SK-N-SH treated with all-trans-retinoic acid at 6 μM for 48 hours (cell line): ENCODE measurements at regions not wholly inside any gene's neighbourhood (a gene's known extent, or its start where the extent isn't known, plus 50 kb on each side); places are given as distances from the start of the nearest gene placed in this dataset.

Experiments
- ARNTL ChIP-seq: fragments of 450-650 bp; formaldehyde crosslinking; IDR thresholded peaks from 2 replicates; pipeline ENCODE4 v1.5.0; 2020; ENCODE audit warnings: low read depth, mild to moderate bottlenecking, moderate library complexity, borderline replicate concordance
- BACH2 ChIP-seq: fragments of 250-450 bp; sonication (Bioruptor Pico); IDR thresholded peaks from 2 replicates; pipeline ENCODE4 v1.9.0; 2021; ENCODE audit warnings: mild to moderate bottlenecking, borderline replicate concordance
- ISL1 ChIP-seq: fragments of 250-450 bp; sonication (Bioruptor Pico); IDR thresholded peaks from 2 replicates; pipeline ENCODE4 v2.1.2; 2022; ENCODE audit warnings: mild to moderate bottlenecking, moderate library complexity
- PPARA ChIP-seq: fragments of 250-450 bp; sonication (Bioruptor Pico); IDR thresholded peaks from 2 replicates; pipeline ENCODE4 v1.5.0; 2020; ENCODE audit warnings: mild to moderate bottlenecking, borderline replicate concordance
- TOX ChIP-seq: fragments of 250-450 bp; sonication (Bioruptor Pico); IDR thresholded peaks from 2 replicates; pipeline ENCODE4 v1.8.0; 2021; ENCODE audit warnings: mild to moderate bottlenecking, moderate library complexity, borderline replicate concordance
- ZC3H10 ChIP-seq: fragments of 250-450 bp; sonication (Bioruptor Pico); IDR thresholded peaks from 2 replicates; pipeline ENCODE4 v1.5.1; 2021; ENCODE audit warnings: mild to moderate bottlenecking, moderate library complexity
- ZFP30 ChIP-seq: fragments of 450-650 bp; formaldehyde crosslinking; IDR thresholded peaks from 2 replicates; pipeline ENCODE4 v1.5.0; 2022; ENCODE audit warnings: mild to moderate bottlenecking, moderate library complexity
- ZNF70 ChIP-seq: fragments of 450-650 bp; formaldehyde crosslinking; IDR thresholded peaks from 2 replicates; pipeline ENCODE4 v1.5.0; 2020; ENCODE audit warnings: mild to moderate bottlenecking, moderate library complexity
- ZNF8 ChIP-seq: fragments of 450-650 bp; formaldehyde crosslinking; IDR thresholded peaks from 2 replicates; pipeline ENCODE4 v1.5.0; 2020; ENCODE audit warnings: mild to moderate bottlenecking, moderate library complexity
- TF ChIP-seq, protein P1 (sequence below): fragments of 250-450 bp; sonication (Bioruptor Pico); IDR thresholded peaks from 2 replicates; pipeline ENCODE4 v1.5.1; 2021; ENCODE audit warnings: mild to moderate bottlenecking, moderate library complexity
- TF ChIP-seq, protein P2 (sequence below): fragments of 250-450 bp; sonication (Bioruptor Pico); IDR thresholded peaks from 2 replicates; pipeline ENCODE4 v1.8.0; 2020; ENCODE audit warnings: mild to moderate bottlenecking, moderate library complexity, borderline replicate concordance

DNA sequence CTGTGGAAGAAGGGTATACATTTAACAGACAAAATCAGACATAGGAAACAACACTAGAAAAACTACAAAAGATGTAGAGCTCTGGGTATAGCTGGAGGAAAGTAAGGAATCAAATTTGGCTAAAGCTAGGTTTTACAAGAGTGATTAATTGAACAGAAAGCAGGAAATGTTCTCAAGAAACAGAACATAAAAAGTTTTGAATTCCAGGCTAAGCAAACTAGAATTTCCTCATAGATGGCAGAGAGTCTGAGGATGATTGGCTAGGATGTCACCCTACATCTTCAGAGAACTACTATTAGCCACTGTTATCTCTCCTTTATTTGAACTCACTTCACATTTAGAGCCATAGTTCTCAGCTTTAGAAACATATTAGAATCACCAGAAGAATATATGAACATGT is 502.1 kb upstream of the PAPPA start:
- TF ChIP-seq PPARA (CRISPR knock-in tag) = no peak
- no peak for TF ChIP-seq ZNF70 (CRISPR knock-in tag)
- TF ChIP-seq, protein P1, sequence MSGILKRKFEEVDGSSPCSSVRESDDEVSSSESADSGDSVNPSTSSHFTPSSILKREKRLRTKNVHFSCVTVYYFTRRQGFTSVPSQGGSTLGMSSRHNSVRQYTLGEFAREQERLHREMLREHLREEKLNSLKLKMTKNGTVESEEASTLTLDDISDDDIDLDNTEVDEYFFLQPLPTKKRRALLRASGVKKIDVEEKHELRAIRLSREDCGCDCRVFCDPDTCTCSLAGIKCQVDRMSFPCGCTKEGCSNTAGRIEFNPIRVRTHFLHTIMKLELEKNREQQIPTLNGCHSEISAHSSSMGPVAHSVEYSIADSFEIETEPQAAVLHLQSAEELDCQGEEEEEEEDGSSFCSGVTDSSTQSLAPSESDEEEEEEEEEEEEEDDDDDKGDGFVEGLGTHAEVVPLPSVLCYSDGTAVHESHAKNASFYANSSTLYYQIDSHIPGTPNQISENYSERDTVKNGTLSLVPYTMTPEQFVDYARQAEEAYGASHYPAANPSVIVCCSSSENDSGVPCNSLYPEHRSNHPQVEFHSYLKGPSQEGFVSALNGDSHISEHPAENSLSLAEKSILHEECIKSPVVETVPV (CRISPR knock-in tag) = no peak
- TF ChIP-seq ZFP30 (CRISPR knock-in tag) = no peak
- TF ChIP-seq TOX = no peak
- TF ChIP-seq ISL1 = no peak
- TF ChIP-seq ARNTL = no peak
- TF ChIP-seq BACH2 (CRISPR knock-in tag) = no peak
- TF ChIP-seq ZNF8 (CRISPR knock-in tag) = no peak
- no peak for TF ChIP-seq ZC3H10 (CRISPR knock-in tag)
- TF ChIP-seq, protein P2, sequence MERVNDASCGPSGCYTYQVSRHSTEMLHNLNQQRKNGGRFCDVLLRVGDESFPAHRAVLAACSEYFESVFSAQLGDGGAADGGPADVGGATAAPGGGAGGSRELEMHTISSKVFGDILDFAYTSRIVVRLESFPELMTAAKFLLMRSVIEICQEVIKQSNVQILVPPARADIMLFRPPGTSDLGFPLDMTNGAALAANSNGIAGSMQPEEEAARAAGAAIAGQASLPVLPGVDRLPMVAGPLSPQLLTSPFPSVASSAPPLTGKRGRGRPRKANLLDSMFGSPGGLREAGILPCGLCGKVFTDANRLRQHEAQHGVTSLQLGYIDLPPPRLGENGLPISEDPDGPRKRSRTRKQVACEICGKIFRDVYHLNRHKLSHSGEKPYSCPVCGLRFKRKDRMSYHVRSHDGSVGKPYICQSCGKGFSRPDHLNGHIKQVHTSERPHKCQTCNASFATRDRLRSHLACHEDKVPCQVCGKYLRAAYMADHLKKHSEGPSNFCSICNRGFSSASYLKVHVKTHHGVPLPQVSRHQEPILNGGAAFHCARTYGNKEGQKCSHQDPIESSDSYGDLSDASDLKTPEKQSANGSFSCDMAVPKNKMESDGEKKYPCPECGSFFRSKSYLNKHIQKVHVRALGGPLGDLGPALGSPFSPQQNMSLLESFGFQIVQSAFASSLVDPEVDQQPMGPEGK (CRISPR knock-in tag) = no peak
